ENCODE measurements at regions not wholly inside any gene's neighbourhood (a gene's known extent, or its start where the extent isn't known, plus 50 kb on each side); places are given as distances from the start of the nearest gene placed in this dataset.
"Not testable (repeated sequence)": the region's sequence is repeated elsewhere in the genome, so short reads cannot be mapped to it uniquely, and the experiment has no call there.

- not testable (repeated sequence) for DNase-seq
These were observed 822.1 kb downstream of the KCNMA1 start for GRCh38 chr10:76815505-76815904.

GRCh38 chr10:76811430-76811829 is 826.2 kb downstream of the KCNMA1 start:
- no peak for DNase-seq

GRCh38 chr10:76788452-76788811 is 849.2 kb downstream of the KCNMA1 start:
- DNase-seq = no peak

- DNase-seq = no peak
These were observed 849.7 kb downstream of the KCNMA1 start for GRCh38 chr10:76787746-76788451.

- no peak for DNase-seq
These were observed 851.0 kb downstream of the KCNMA1 start for GRCh38 chr10:76786504-76787072.

GRCh38 chr10:76784076-76784475 is 853.5 kb downstream of the KCNMA1 start:
- DNase-seq = no peak

- DNase-seq = no peak
These were observed 857.8 kb downstream of the KCNMA1 start for GRCh38 chr10:76779796-76780301.

GRCh38 chr10:76778914-76779795 is 858.5 kb downstream of the KCNMA1 start:
- DNase-seq = peak; percentile 4

GRCh38 chr10:76774987-76775603 is 862.5 kb downstream of the KCNMA1 start:
- DNase-seq = no peak

GRCh38 chr10:76769582-76769981 is 868.0 kb downstream of the KCNMA1 start:
- DNase-seq = no peak

- DNase-seq = no peak
These were observed 868.4 kb downstream of the KCNMA1 start for GRCh38 chr10:76769161-76769560.

GRCh38 chr10:76766682-76767081 is 870.9 kb downstream of the KCNMA1 start:
- DNase-seq = no peak

- not testable (repeated sequence) for DNase-seq
These were observed 872.7 kb downstream of the KCNMA1 start for GRCh38 chr10:76764921-76765320.

GRCh38 chr10:76764177-76764576 is 873.4 kb downstream of the KCNMA1 start:
- DNase-seq = no peak

- DNase-seq = no peak
These were observed 874.2 kb downstream of the KCNMA1 start for GRCh38 chr10:76763376-76763775.

GRCh38 chr10:76759681-76760080 is 877.9 kb downstream of the KCNMA1 start:
- DNase-seq = no peak

- DNase-seq = no peak
These were observed 894.4 kb downstream of the KCNMA1 start for GRCh38 chr10:76743169-76743568.

- no peak for DNase-seq
These were observed 897.1 kb downstream of the KCNMA1 start for GRCh38 chr10:76740514-76740913.

- DNase-seq = no peak
These were observed 898.6 kb downstream of the KCNMA1 start for GRCh38 chr10:76738991-76739390.

- DNase-seq = no peak
These were observed 900.6 kb downstream of the KCNMA1 start for GRCh38 chr10:76736815-76737618.

GRCh38 chr10:76736392-76736791 is 901.2 kb downstream of the KCNMA1 start:
- no peak for DNase-seq

GRCh38 chr10:76735866-76736265 is 901.7 kb downstream of the KCNMA1 start:
- DNase-seq = no peak

All from GOT3 (cell line).